ENCODE measurements at regions not wholly inside any gene's neighbourhood (a gene's known extent, or its start where the extent isn't known, plus 50 kb on each side); places are given as distances from the start of the nearest gene placed in this dataset.
"Not testable (repeated sequence)": the region's sequence is repeated elsewhere in the genome, so short reads cannot be mapped to it uniquely, and the experiment has no call there.

- H3K27me3 ChIP-seq (ENCODE audit: control insufficient read depth in 1 of 2, insufficient read depth in 2 of 2, low read length in 1 of 2), result no peaks in the 10 kb centered on the region
- ATAC-seq (ENCODE audit: low FRiP score) (no peak), DNase-seq (no peak)
- no peaks in the 10 kb centered on the region for H3K36me3 ChIP-seq (ENCODE audit: control insufficient read depth in 1 of 2, insufficient read depth in 2 of 2, low read length in 1 of 2)
- H3K4me3 ChIP-seq (ENCODE audit: low read length in 2 of 2), result no peak overlapping the region
- H3K9me3 ChIP-seq (ENCODE audit: control insufficient read depth, low read length), result peaks cover 1% of the 10 kb centered on the region
- no peak overlapping the region for H3K27ac ChIP-seq (ENCODE audit: low read depth in 1 of 2, low read length in 2 of 2)
- intact Hi-C loops (cut with DNase I), result no loop called here
- WGBS, 2 donors, result 49 to 56% methylated on average over 6 of the region's 6 CpGs
- no peaks in the 10 kb centered on the region for H3K4me1 ChIP-seq (ENCODE audit: control insufficient read depth in 1 of 2, insufficient read depth in 2 of 2, low read length in 2 of 2)
Measured at GRCh38 chr10:100636848-100637553, 101.3 kb downstream of the HIF1AN start.

GRCh38 chr10:100637785-100638184, 102.0 kb downstream of the HIF1AN start:
- Histone ChIP-seq H3K27ac (ENCODE audit: low read depth in 1 of 2, low read length in 2 of 2) (no peak overlapping the region), H3K27me3 (ENCODE audit: control insufficient read depth in 1 of 2, insufficient read depth in 2 of 2, low read length in 1 of 2) (no peaks in the 10 kb centered on the region), H3K36me3 (ENCODE audit: control insufficient read depth in 1 of 2, insufficient read depth in 2 of 2, low read length in 1 of 2) (no peaks in the 10 kb centered on the region), H3K4me1 (ENCODE audit: control insufficient read depth in 1 of 2, insufficient read depth in 2 of 2, low read length in 2 of 2) (no peaks in the 10 kb centered on the region), H3K9me3 (ENCODE audit: control insufficient read depth, low read length) (peaks cover 1% of the 10 kb centered on the region), H3K4me3 (ENCODE audit: low read length in 2 of 2) (no peak overlapping the region)
- ATAC-seq (ENCODE audit: low FRiP score) (no peak), DNase-seq (no peak)
- WGBS, 2 donors, result 5 to 6% methylated on average over 9 of the region's 9 CpGs
- intact Hi-C loops (cut with DNase I), result no loop called here

- H3K27ac ChIP-seq (ENCODE audit: low read depth in 1 of 2, low read length in 2 of 2); H3K4me1 ChIP-seq (ENCODE audit: control insufficient read depth in 1 of 2, insufficient read depth in 2 of 2, low read length in 2 of 2); H3K9me3 ChIP-seq (ENCODE audit: control insufficient read depth, low read length); intact Hi-C loops (cut with DNase I); H3K36me3 ChIP-seq (ENCODE audit: control insufficient read depth in 1 of 2, insufficient read depth in 2 of 2, low read length in 1 of 2); DNase-seq; H3K4me3 ChIP-seq (ENCODE audit: low read length in 2 of 2); H3K27me3 ChIP-seq (ENCODE audit: control insufficient read depth in 1 of 2, insufficient read depth in 2 of 2, low read length in 1 of 2); ATAC-seq (ENCODE audit: low FRiP score): not testable (repeated sequence)
- WGBS, 2 donors, result 73 to 78% methylated on average over 6 of the region's 6 CpGs
Measured at GRCh38 chr10:100638969-100639368, 103.2 kb downstream of the HIF1AN start.

DNA sequence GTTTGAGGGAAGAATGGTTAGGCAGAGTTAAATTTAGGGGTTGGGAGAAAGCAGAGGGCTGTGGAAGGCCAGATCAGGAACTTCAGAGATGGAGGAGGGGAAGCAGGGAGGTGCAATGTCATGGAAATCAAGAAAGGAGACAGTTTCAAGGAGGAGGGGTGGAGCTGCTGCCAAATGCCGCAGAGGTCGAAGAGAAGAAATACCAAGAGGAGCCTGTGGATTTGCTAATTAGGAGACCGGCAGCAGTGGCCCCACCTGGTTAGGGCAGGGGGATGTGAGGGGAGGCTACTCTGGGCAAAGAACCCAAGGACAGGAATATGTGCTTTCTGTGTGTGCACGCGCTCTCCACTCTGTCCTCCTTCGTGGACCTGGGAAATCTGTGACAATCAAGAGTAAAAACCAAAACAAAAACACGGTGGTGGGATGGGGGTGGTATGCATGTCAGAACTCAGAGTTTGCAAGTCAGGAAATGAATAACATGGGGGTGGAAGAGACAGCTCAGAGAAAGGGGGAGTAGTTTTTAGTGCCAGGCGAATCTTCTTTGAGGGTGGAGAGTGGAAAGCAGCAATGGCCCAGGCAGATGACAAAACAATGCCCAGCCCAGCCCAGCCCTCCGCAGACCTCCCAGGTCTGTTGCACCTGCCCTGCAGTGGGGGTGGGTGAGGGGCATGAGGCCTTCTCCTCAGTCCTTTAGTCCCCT, 102.9 kb upstream of the PAX2 start:
- Histone ChIP-seq H3K4me1 (ENCODE audit: control insufficient read depth in 1 of 2, insufficient read depth in 2 of 2, low read length in 2 of 2) (no peaks in the 10 kb centered on the region), H3K9me3 (ENCODE audit: control insufficient read depth, low read length) (peaks cover 1% of the 10 kb centered on the region), H3K27me3 (ENCODE audit: control insufficient read depth in 1 of 2, insufficient read depth in 2 of 2, low read length in 1 of 2) (no peaks in the 10 kb centered on the region), H3K4me3 (ENCODE audit: low read length in 2 of 2) (no peak overlapping the region), H3K27ac (ENCODE audit: low read depth in 1 of 2, low read length in 2 of 2) (no peak overlapping the region), H3K36me3 (ENCODE audit: control insufficient read depth in 1 of 2, insufficient read depth in 2 of 2, low read length in 1 of 2) (no peaks in the 10 kb centered on the region)
- WGBS, 2 donors, result 10 to 12% methylated on average over 9 of the region's 9 CpGs
- intact Hi-C loops (cut with DNase I), result no loop called here
- no peak for DNase-seq
- ATAC-seq (ENCODE audit: low FRiP score), result no peak

DNA sequence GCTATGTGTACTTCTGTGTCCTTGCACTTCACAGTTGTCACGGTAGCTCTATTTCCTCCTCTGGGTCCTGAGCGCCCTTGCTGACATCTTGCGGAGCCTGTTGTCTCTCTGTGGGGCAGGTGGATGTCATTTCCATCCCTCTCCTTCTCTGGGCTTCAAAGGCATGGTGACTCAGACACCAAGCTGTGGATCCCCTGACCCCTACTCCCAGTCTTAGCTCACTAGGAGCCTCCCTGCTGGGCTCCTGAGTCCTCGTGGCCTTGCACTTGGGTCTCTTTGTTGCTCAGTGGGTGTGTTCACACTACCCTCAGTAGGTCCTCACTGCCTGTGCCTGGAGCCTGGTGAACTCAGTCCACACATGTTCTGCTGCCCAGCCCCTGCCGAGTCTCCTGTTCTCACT, 100.3 kb upstream of the PAX2 start:
- Histone ChIP-seq H3K4me3 (ENCODE audit: low read length in 2 of 2) (no peak overlapping the region), H3K27ac (ENCODE audit: low read depth in 1 of 2, low read length in 2 of 2) (no peak overlapping the region), H3K9me3 (ENCODE audit: control insufficient read depth, low read length) (no peaks in the 10 kb centered on the region), H3K4me1 (ENCODE audit: control insufficient read depth in 1 of 2, insufficient read depth in 2 of 2, low read length in 2 of 2) (no peaks in the 10 kb centered on the region), H3K27me3 (ENCODE audit: control insufficient read depth in 1 of 2, insufficient read depth in 2 of 2, low read length in 1 of 2) (no peaks in the 10 kb centered on the region), H3K36me3 (ENCODE audit: control insufficient read depth in 1 of 2, insufficient read depth in 2 of 2, low read length in 1 of 2) (no peaks in the 10 kb centered on the region)
- DNase-seq, result no peak
- ATAC-seq (ENCODE audit: low FRiP score), result no peak
- intact Hi-C loops (cut with DNase I), result no loop called here
- 53 to 58% methylated on average over 5 of the region's 5 CpGs for WGBS, 2 donors

GRCh38 chr10:100645613-100646392, 99.6 kb upstream of the PAX2 start:
- Histone ChIP-seq H3K4me3 (ENCODE audit: low read length in 2 of 2) (no peak overlapping the region), H3K27ac (ENCODE audit: low read depth in 1 of 2, low read length in 2 of 2) (no peak overlapping the region), H3K27me3 (ENCODE audit: control insufficient read depth in 1 of 2, insufficient read depth in 2 of 2, low read length in 1 of 2) (no peaks in the 10 kb centered on the region), H3K36me3 (ENCODE audit: control insufficient read depth in 1 of 2, insufficient read depth in 2 of 2, low read length in 1 of 2) (no peaks in the 10 kb centered on the region), H3K4me1 (ENCODE audit: control insufficient read depth in 1 of 2, insufficient read depth in 2 of 2, low read length in 2 of 2) (no peaks in the 10 kb centered on the region), H3K9me3 (ENCODE audit: control insufficient read depth, low read length) (no peaks in the 10 kb centered on the region)
- ATAC-seq (ENCODE audit: low FRiP score) (no peak), DNase-seq (no peak)
- 16 to 30% methylated on average over 12 of the region's 12 CpGs for whole genome bisulfite sequencing, 2 donors
- intact Hi-C loops (cut with DNase I), result no loop called here

DNA sequence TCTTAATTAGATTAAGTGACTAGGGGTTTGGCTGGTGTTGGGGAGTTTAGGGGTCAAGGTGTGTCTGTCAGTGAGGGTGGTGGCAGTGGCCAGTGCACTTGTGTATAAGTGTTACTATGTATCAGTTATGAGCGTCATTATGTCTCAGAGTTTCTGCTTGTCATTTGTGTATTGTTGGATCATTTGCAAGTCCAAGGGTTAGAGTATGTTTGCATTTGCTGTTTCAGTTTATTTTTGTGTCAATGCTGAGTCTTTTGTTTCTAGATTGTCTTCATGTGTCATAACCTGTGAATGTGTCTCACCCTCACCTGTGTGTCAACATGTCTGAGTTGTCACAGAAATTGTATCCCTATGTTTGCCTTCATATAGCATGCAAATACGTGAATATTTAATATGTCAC, 97.5 kb upstream of the PAX2 start:
- DNase-seq (no peak), ATAC-seq (ENCODE audit: low FRiP score) (no peak)
- Histone ChIP-seq H3K4me3 (ENCODE audit: low read length in 2 of 2) (no peak overlapping the region), H3K4me1 (ENCODE audit: control insufficient read depth in 1 of 2, insufficient read depth in 2 of 2, low read length in 2 of 2) (no peaks in the 10 kb centered on the region), H3K27me3 (ENCODE audit: control insufficient read depth in 1 of 2, insufficient read depth in 2 of 2, low read length in 1 of 2) (no peaks in the 10 kb centered on the region), H3K36me3 (ENCODE audit: control insufficient read depth in 1 of 2, insufficient read depth in 2 of 2, low read length in 1 of 2) (no peaks in the 10 kb centered on the region), H3K9me3 (ENCODE audit: control insufficient read depth, low read length) (no peaks in the 10 kb centered on the region), H3K27ac (ENCODE audit: low read depth in 1 of 2, low read length in 2 of 2) (no peak overlapping the region)
- WGBS, 2 donors, result 85 to 88% methylated on average over 2 of the region's 2 CpGs
- intact Hi-C loops (cut with DNase I), result no loop called here

GRCh38 chr10:100650693-100651092, 94.7 kb upstream of the PAX2 start:
- Histone ChIP-seq H3K36me3 (ENCODE audit: control insufficient read depth in 1 of 2, insufficient read depth in 2 of 2, low read length in 1 of 2) (no peaks in the 10 kb centered on the region), H3K4me1 (ENCODE audit: control insufficient read depth in 1 of 2, insufficient read depth in 2 of 2, low read length in 2 of 2) (no peaks in the 10 kb centered on the region), H3K9me3 (ENCODE audit: control insufficient read depth, low read length) (no peaks in the 10 kb centered on the region), H3K27me3 (ENCODE audit: control insufficient read depth in 1 of 2, insufficient read depth in 2 of 2, low read length in 1 of 2) (no peaks in the 10 kb centered on the region), H3K27ac (ENCODE audit: low read depth in 1 of 2, low read length in 2 of 2) (no peak overlapping the region), H3K4me3 (ENCODE audit: low read length in 2 of 2) (no peak overlapping the region)
- intact Hi-C loops (cut with DNase I), result no loop called here
- ATAC-seq (ENCODE audit: low FRiP score) (no peak), DNase-seq (no peak)
- 77 to 80% methylated on average over 7 of the region's 7 CpGs for WGBS, 2 donors

Data from aorta (tissue), 5 donors.